ENCODE measurements at regions not wholly inside any gene's neighbourhood (a gene's known extent, or its start where the extent isn't known, plus 50 kb on each side); places are given as distances from the start of the nearest gene placed in this dataset.

GRCh38 chr4:189436207-189436606, 504.5 kb upstream of the FRG1 start:
- TF ChIP-seq, protein P1, sequence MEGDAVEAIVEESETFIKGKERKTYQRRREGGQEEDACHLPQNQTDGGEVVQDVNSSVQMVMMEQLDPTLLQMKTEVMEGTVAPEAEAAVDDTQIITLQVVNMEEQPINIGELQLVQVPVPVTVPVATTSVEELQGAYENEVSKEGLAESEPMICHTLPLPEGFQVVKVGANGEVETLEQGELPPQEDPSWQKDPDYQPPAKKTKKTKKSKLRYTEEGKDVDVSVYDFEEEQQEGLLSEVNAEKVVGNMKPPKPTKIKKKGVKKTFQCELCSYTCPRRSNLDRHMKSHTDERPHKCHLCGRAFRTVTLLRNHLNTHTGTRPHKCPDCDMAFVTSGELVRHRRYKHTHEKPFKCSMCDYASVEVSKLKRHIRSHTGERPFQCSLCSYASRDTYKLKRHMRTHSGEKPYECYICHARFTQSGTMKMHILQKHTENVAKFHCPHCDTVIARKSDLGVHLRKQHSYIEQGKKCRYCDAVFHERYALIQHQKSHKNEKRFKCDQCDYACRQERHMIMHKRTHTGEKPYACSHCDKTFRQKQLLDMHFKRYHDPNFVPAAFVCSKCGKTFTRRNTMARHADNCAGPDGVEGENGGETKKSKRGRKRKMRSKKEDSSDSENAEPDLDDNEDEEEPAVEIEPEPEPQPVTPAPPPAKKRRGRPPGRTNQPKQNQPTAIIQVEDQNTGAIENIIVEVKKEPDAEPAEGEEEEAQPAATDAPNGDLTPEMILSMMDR (IDR thresholded peaks at IDR 0.05; ENCODE audit: unreplicated experiment), result peak; percentile 28
- DNase-seq (ENCODE audit: low spot score, unreplicated experiment), result no peak
- peaks cover 24% of the 10 kb centered on the region for H3K9me3 Mint-ChIP-seq (ENCODE audit: low read depth)

DNA sequence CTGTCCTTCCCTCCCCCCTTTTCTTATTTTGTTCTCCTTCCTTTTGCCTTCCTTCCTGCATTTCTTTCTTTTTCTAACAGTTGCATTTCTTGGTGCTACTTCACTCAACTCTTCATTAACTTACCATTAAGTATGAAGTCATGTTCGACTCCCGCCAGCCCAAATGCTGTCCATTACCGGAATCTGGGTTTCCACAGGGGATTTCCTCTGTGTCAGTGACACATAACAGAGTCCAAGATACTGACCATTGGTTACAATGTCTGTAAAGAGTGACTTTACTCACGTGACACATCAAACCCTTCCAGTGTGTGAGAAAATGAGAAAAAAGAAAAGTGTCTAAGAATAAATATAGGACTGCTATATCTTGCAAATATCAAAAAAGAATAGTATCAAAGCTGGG, 500.0 kb upstream of the FRG1 start:
- TF ChIP-seq, protein P1 (IDR thresholded peaks at IDR 0.05; ENCODE audit: unreplicated experiment), result no peak
- no peak overlapping the region for H3K4me3 Mint-ChIP-seq (ENCODE audit: low read depth)
- peaks cover 4% of the 10 kb centered on the region for H3K36me3 Mint-ChIP-seq (ENCODE audit: insufficient read depth)
- peaks cover 30% of the 10 kb centered on the region for H3K27me3 Mint-ChIP-seq
- H3K4me1 Mint-ChIP-seq (ENCODE audit: low read depth), result peaks cover 7% of the 10 kb centered on the region
- peaks cover 18% of the 10 kb centered on the region for H3K9me3 Mint-ChIP-seq (ENCODE audit: low read depth)
- DNase-seq (ENCODE audit: low spot score, unreplicated experiment), result no peak
- no peak overlapping the region for H3K27ac Mint-ChIP-seq

More at GRCh38 chr4:189436207-189436606, 504.5 kb upstream of the FRG1 start:
- H3K27me3 Mint-ChIP-seq, result peaks cover 20% of the 10 kb centered on the region
- no peaks in the 10 kb centered on the region for H3K4me1 Mint-ChIP-seq (ENCODE audit: low read depth)
- H3K4me3 Mint-ChIP-seq (ENCODE audit: low read depth), result no peak overlapping the region
- peaks cover 4% of the 10 kb centered on the region for H3K36me3 Mint-ChIP-seq (ENCODE audit: insufficient read depth)
- no peak overlapping the region for H3K27ac Mint-ChIP-seq

GRCh38 chr4:189443341-189443740, 497.3 kb upstream of the FRG1 start:
- no peak for DNase-seq (ENCODE audit: low spot score, unreplicated experiment)
- H3K27me3 Mint-ChIP-seq, result peaks cover 36% of the 10 kb centered on the region
- TF ChIP-seq, protein P1 (IDR thresholded peaks at IDR 0.05; ENCODE audit: unreplicated experiment), result no peak
- no peaks in the 10 kb centered on the region for H3K36me3 Mint-ChIP-seq (ENCODE audit: insufficient read depth)
- no peak overlapping the region for H3K4me3 Mint-ChIP-seq (ENCODE audit: low read depth)
- peaks cover 16% of the 10 kb centered on the region for H3K9me3 Mint-ChIP-seq (ENCODE audit: low read depth)
- H3K27ac Mint-ChIP-seq, result no peak overlapping the region
- peaks cover 15% of the 10 kb centered on the region for H3K4me1 Mint-ChIP-seq (ENCODE audit: low read depth)

DNA sequence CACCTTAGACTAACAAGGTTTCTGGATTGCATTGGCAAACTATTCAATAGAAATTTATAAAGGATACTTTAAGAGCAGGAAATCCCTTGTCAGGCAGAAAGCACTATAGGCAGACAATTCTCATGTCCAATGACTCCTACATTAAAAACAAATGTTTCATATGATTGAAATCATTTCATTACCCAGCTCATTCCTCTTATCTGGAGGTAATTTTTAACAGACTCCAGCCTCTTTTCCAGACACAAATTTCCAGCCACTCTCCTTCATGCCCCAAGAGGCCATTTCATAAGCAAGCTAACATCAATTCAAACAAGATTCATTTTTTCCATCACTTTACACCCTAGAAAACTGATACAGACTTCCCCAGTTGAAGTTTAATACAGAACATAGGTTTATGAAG, 495.1 kb upstream of the FRG1 start:
- no peak for DNase-seq (ENCODE audit: low spot score, unreplicated experiment)
- H3K9me3 Mint-ChIP-seq (ENCODE audit: low read depth), result peaks cover 32% of the 10 kb centered on the region
- H3K27ac Mint-ChIP-seq, result no peak overlapping the region
- H3K4me1 Mint-ChIP-seq (ENCODE audit: low read depth), result peaks cover 15% of the 10 kb centered on the region
- peaks cover 4% of the 10 kb centered on the region for H3K36me3 Mint-ChIP-seq (ENCODE audit: insufficient read depth)
- TF ChIP-seq, protein P1 (IDR thresholded peaks at IDR 0.05; ENCODE audit: unreplicated experiment), result no peak
- no peak overlapping the region for H3K4me3 Mint-ChIP-seq (ENCODE audit: low read depth)
- H3K27me3 Mint-ChIP-seq, result peaks cover 48% of the 10 kb centered on the region

- Mint-ChIP-seq H3K27ac (no peak overlapping the region), H3K27me3 (peaks cover 20% of the 10 kb centered on the region), H3K36me3 (ENCODE audit: insufficient read depth) (no peaks in the 10 kb centered on the region), H3K4me3 (ENCODE audit: low read depth) (no peak overlapping the region), H3K4me1 (ENCODE audit: low read depth) (no peaks in the 10 kb centered on the region), H3K9me3 (ENCODE audit: low read depth) (peaks cover 13% of the 10 kb centered on the region)
- TF ChIP-seq, protein P1 (IDR thresholded peaks at IDR 0.05; ENCODE audit: unreplicated experiment), result no peak
- no peak for DNase-seq (ENCODE audit: low spot score, unreplicated experiment)
Measured at GRCh38 chr4:189463734-189464133, 476.9 kb upstream of the FRG1 start.
